Ascending aorta (tissue), 2 donors: ENCODE measurements at regions not wholly inside any gene's neighbourhood (a gene's known extent, or its start where the extent isn't known, plus 50 kb on each side); places are given as distances from the start of the nearest gene placed in this dataset.

Experiments used
- DNase-seq, 2 donors: peaks; one replicate each; pipeline ENCODE4 v3.0.0-alpha.2; 2019; ENCODE audit warnings: low spot score in 2 of 2
- H3K27ac ChIP-seq, 2 donors: fragments of 200-600 bp; sonication (generic); one replicate each; pipeline ENCODE4 v1.5.1; 2016 to 2017; ENCODE audit warnings: mild to moderate bottlenecking in 1 of 2
- H3K27me3 ChIP-seq: fragments of 200-600 bp; sonication (generic); one replicate; pipeline ENCODE4 v1.5.1; 2017
- H3K36me3 ChIP-seq, 2 donors: fragments of 200-600 bp; sonication (generic); one replicate each; pipeline ENCODE4 v1.5.1; 2016
- H3K4me1 ChIP-seq, 2 donors: fragments of 200-600 bp; sonication (generic); one replicate each; pipeline ENCODE4 v1.5.1; 2016 to 2017; ENCODE audit warnings: mild to moderate bottlenecking in 1 of 2
- H3K4me3 ChIP-seq, 2 donors: fragments of 200-600 bp; sonication (generic); one replicate each; pipeline ENCODE4 v1.5.1; 2016 to 2017; ENCODE audit warnings: mild to moderate bottlenecking in 1 of 2
- H3K9me3 ChIP-seq, 2 donors: fragments of 200-600 bp; sonication (generic); one replicate each; pipeline ENCODE4 v1.5.1; 2016
- CTCF ChIP-seq, 3 experiments: fragments of 200-600 bp in 2 of 3; fragments of 450-650 bp in 1 of 3; sonication (generic) in 2 of 3; IDR thresholded peaks; one replicate each; pipeline ENCODE4 v1.5.1; 2016 to 2019; ENCODE audit warnings: antibody characterized with exemption in 3 of 3, mild to moderate bottlenecking in 1 of 3, moderate library complexity in 1 of 3
- intact Hi-C: fragments of 100-400 bp; cut with DNase I; formaldehyde crosslinking; loops from one replicate; pipeline ENCODE4 v1.15.1; 2023

GRCh38 chr18:42442656-42443055 lies 487.6 kb downstream of the PIK3C3 start:
- no peak for DNase-seq
- Histone ChIP-seq H3K4me1 (no peaks in the 10 kb centered on the region), H3K9me3 (peaks cover 0 to under 1% of the 10 kb centered on the region in 2 donors), H3K4me3 (no peak overlapping the region), H3K36me3 (no peaks in the 10 kb centered on the region), H3K27ac (no peak overlapping the region), H3K27me3 (no peaks in the 10 kb centered on the region)
- no peak for TF ChIP-seq CTCF (IDR thresholded peaks at IDR 0.05)
- intact Hi-C loops: no loop called here

- H3K27ac ChIP-seq: no peak overlapping the region
- intact Hi-C loops: no loop called here
- TF ChIP-seq CTCF (IDR thresholded peaks at IDR 0.05): no peak
- H3K27me3 ChIP-seq: no peaks in the 10 kb centered on the region
- no peaks in the 10 kb centered on the region for H3K4me1 ChIP-seq
- no peaks in the 10 kb centered on the region for H3K36me3 ChIP-seq
- H3K4me3 ChIP-seq: no peak overlapping the region
- DNase-seq: no peak
- peaks cover 0 to 4% of the 10 kb centered on the region in 2 donors for H3K9me3 ChIP-seq
Measured at GRCh38 chr18:42444349-42444748, 489.3 kb downstream of the PIK3C3 start.

- Histone ChIP-seq H3K4me1 (no peaks in the 10 kb centered on the region), H3K27me3 (no peaks in the 10 kb centered on the region), H3K36me3 (no peaks in the 10 kb centered on the region), H3K9me3 (peaks cover 0 to 4% of the 10 kb centered on the region in 2 donors), H3K4me3 (no peak overlapping the region), H3K27ac (no peak overlapping the region)
- intact Hi-C loops: no loop called here
- TF ChIP-seq CTCF (IDR thresholded peaks at IDR 0.05): no peak
- DNase-seq: no peak
Measured at GRCh38 chr18:42445359-42445758, 490.3 kb downstream of the PIK3C3 start.

- no peak for DNase-seq
- no peaks in the 10 kb centered on the region for H3K27me3 ChIP-seq
- TF ChIP-seq CTCF (IDR thresholded peaks at IDR 0.05): no peak
Measured at GRCh38 chr18:42446195-42446594, 491.2 kb downstream of the PIK3C3 start.

GRCh38 chr18:42447688-42448087 lies 492.7 kb downstream of the PIK3C3 start:
- no peak for DNase-seq
- intact Hi-C loops: no loop called here
- Histone ChIP-seq H3K36me3 (no peaks in the 10 kb centered on the region), H3K27me3 (no peaks in the 10 kb centered on the region), H3K4me3 (no peak overlapping the region), H3K27ac (no peak overlapping the region), H3K9me3 (peaks cover 0 to 4% of the 10 kb centered on the region in 2 donors), H3K4me1 (no peaks in the 10 kb centered on the region)
- no peak for TF ChIP-seq CTCF (IDR thresholded peaks at IDR 0.05)

More at GRCh38 chr18:42446195-42446594, 491.2 kb downstream of the PIK3C3 start:
- Histone ChIP-seq H3K4me3 (no peak overlapping the region), H3K36me3 (no peaks in the 10 kb centered on the region), H3K4me1 (no peaks in the 10 kb centered on the region), H3K9me3 (peaks cover 0 to 4% of the 10 kb centered on the region in 2 donors), H3K27ac (no peak overlapping the region)
- intact Hi-C loops: no loop called here

GRCh38 chr18:42458226-42458625 lies 503.2 kb downstream of the PIK3C3 start:
- Histone ChIP-seq H3K9me3 (no peaks in the 10 kb centered on the region), H3K27me3 (no peaks in the 10 kb centered on the region), H3K27ac (no peak overlapping the region), H3K4me1 (no peaks in the 10 kb centered on the region), H3K36me3 (no peaks in the 10 kb centered on the region), H3K4me3 (no peak overlapping the region)
- intact Hi-C loops: no loop called here
- TF ChIP-seq CTCF (IDR thresholded peaks at IDR 0.05): no peak
- DNase-seq: no peak
